ENCODE measurements at regions not wholly inside any gene's neighbourhood (a gene's known extent, or its start where the extent isn't known, plus 50 kb on each side); places are given as distances from the start of the nearest gene placed in this dataset.

- TF ChIP-seq POLR2A (IDR thresholded peaks at IDR 0.05) = no peak
- TF ChIP-seq CTCF (IDR thresholded peaks at IDR 0.05) = no peak
Measured at GRCh38 chr6:74570044-74570443, 635.8 kb downstream of the COL12A1 start.
